A673 (cell line): ENCODE measurements at regions not wholly inside any gene's neighbourhood (a gene's known extent, or its start where the extent isn't known, plus 50 kb on each side); places are given as distances from the start of the nearest gene placed in this dataset.
"Not testable (repeated sequence)": the region's sequence is repeated elsewhere in the genome, so short reads cannot be mapped to it uniquely, and the experiment has no call there.

Source experiments
- BruUV-seq: library from RNA; stranded (reverse); fragments of 400-500 nt; replicated peaks from 2 replicates; lab custom pipeline; 2021; lab: Mats Ljungman, UMichigan
- CTCF ChIA-PET: fragments of 300-600 bp; sonication (Branson Sonifier 250); formaldehyde crosslinking; loops from one replicate; lab custom pipeline; 2022; ENCODE audit warnings: antibody characterized with exemption; lab: Charles Lee
- POLR2A ChIA-PET: fragments of 300-600 bp; sonication (Branson Sonifier 250); formaldehyde crosslinking; loops from one replicate; lab custom pipeline; 2022; ENCODE audit warnings: antibody characterized with exemption; ENCODE audit not compliant: low non-redundant PET; lab: Charles Lee
- DNase-seq: peaks from one replicate; pipeline ENCODE4 v3.0.0-alpha.2; 2015; ENCODE audit warnings: low spot score
- H3K27ac ChIP-seq: fragments of 200-600 bp; sonication (generic); 2 replicates; pipeline ENCODE4 v1.5.1; 2016; ENCODE audit warnings: mixed run types, low read depth, mild to moderate bottlenecking, mixed read lengths, antibody characterized with exemption, low read length; ENCODE audit not compliant: poor library complexity, severe bottlenecking
- H3K27me3 ChIP-seq: fragments of 200-600 bp; sonication (generic); replicated peaks from 2 replicates; pipeline ENCODE4 v1.6.1; 2017; ENCODE audit warnings: mixed run types, low read depth, mild to moderate bottlenecking, mixed read lengths, antibody characterized with exemption, low read length; ENCODE audit not compliant: insufficient read depth, poor library complexity
- H3K36me3 ChIP-seq: fragments of 200-600 bp; sonication (generic); 2 replicates; pipeline ENCODE4 v1.6.1; 2016; ENCODE audit warnings: mixed run types, mild to moderate bottlenecking, mixed read lengths, antibody characterized with exemption, low read length; ENCODE audit not compliant: insufficient read depth, poor library complexity, severe bottlenecking
- H3K4me1 ChIP-seq: fragments of 200-600 bp; sonication (generic); 2 replicates; pipeline ENCODE4 v1.6.1; 2017; ENCODE audit warnings: mixed run types, mild to moderate bottlenecking, mixed read lengths, antibody characterized with exemption, low read length; ENCODE audit not compliant: insufficient read depth, poor library complexity, severe bottlenecking
- H3K4me3 ChIP-seq: fragments of 200-600 bp; sonication (generic); 2 replicates; pipeline ENCODE4 v1.5.1; 2016; ENCODE audit warnings: low read depth, mixed run types, mild to moderate bottlenecking, mixed read lengths, low read length; ENCODE audit not compliant: poor library complexity, severe bottlenecking
- H3K9me3 ChIP-seq: fragments of 200-600 bp; sonication (generic); 2 replicates; pipeline ENCODE4 v1.6.1; 2016; ENCODE audit warnings: mixed run types, low read depth, mild to moderate bottlenecking, mixed read lengths, antibody characterized with exemption, low read length; ENCODE audit not compliant: poor library complexity, severe bottlenecking
- CTCF ChIP-seq: fragments of 300-800, 200-600 bp; sonication (generic); conservative IDR thresholded peaks from 2 replicates; pipeline ENCODE4 v1.5.1; 2017; ENCODE audit warnings: low read depth, mild to moderate bottlenecking, antibody characterized with exemption, low read length, moderate library complexity, mixed read lengths
- EZH2 ChIP-seq: fragments of 200-600 bp; sonication (generic); IDR thresholded peaks from 2 replicates; pipeline ENCODE4 v1.6.1; 2017; ENCODE audit warnings: borderline replicate concordance, low read depth, mild to moderate bottlenecking, mixed read lengths, antibody characterized with exemption, low read length; ENCODE audit not compliant: poor library complexity, severe bottlenecking
- intact Hi-C: fragments of 100-400 bp; cut with micrococcal nuclease; formaldehyde crosslinking; loops from one replicate; pipeline ENCODE4 v1.10.0; 2022; ENCODE audit not compliant: unreplicated experiment

GRCh38 chr5:44108232-44108631 lies 281.0 kb downstream of the FGF10 start:
- POLR2A ChIA-PET = not testable (repeated sequence)

GRCh38 chr5:44099643-44100042 lies 289.6 kb downstream of the FGF10 start:
- Histone ChIP-seq H3K27me3 (no peaks in the 10 kb centered on the region), H3K4me1 (no peaks in the 10 kb centered on the region), H3K36me3 (no peaks in the 10 kb centered on the region), H3K27ac (no peak overlapping the region), H3K9me3 (no peaks in the 10 kb centered on the region), H3K4me3 (no peak overlapping the region)
- CTCF ChIA-PET = no interaction called here
- POLR2A ChIA-PET = no interaction called here
- no peak for TF ChIP-seq CTCF
- TF ChIP-seq EZH2 = no peak
- no TSS peak for BruUV-seq
- intact Hi-C loops = no loop called here
- no peak for DNase-seq

More at GRCh38 chr5:44108232-44108631, 281.0 kb downstream of the FGF10 start:
- H3K4me1 ChIP-seq, CTCF ChIA-PET, intact Hi-C loops, BruUV-seq, DNase-seq, H3K4me3 ChIP-seq, H3K27ac ChIP-seq, H3K36me3 ChIP-seq, H3K27me3 ChIP-seq, H3K9me3 ChIP-seq: not testable (repeated sequence)

- intact Hi-C loops = no loop called here
- POLR2A ChIA-PET = no interaction called here
- Histone ChIP-seq H3K9me3 (no peaks in the 10 kb centered on the region), H3K4me3 (no peak overlapping the region), H3K27ac (no peak overlapping the region), H3K27me3 (no peaks in the 10 kb centered on the region), H3K36me3 (no peaks in the 10 kb centered on the region), H3K4me1 (no peaks in the 10 kb centered on the region)
- TF ChIP-seq EZH2 = no peak
- no peak for DNase-seq
- no TSS peak for BruUV-seq
- CTCF ChIA-PET = interaction anchor here (0.5 kb wide), 1 partner anchor 534 kb away, joined by 4 read pairs; no protein-coding TSS in a partner anchor
Measured at GRCh38 chr5:44089424-44090144, 299.6 kb downstream of the FGF10 start.

GRCh38 chr5:44085083-44085482 lies 304.1 kb downstream of the FGF10 start:
- Histone ChIP-seq H3K4me3 (no peak overlapping the region), H3K27me3 (no peaks in the 10 kb centered on the region), H3K36me3 (no peaks in the 10 kb centered on the region), H3K4me1 (no peaks in the 10 kb centered on the region), H3K9me3 (no peaks in the 10 kb centered on the region), H3K27ac (no peak overlapping the region)
- CTCF ChIA-PET = no interaction called here
- intact Hi-C loops = no loop called here
- no TSS peak for BruUV-seq
- POLR2A ChIA-PET = interaction anchor here (0.7 kb wide), 1 partner anchor 246 kb away, joined by 5 read pairs; no protein-coding TSS in a partner anchor
- no peak for DNase-seq
- TF ChIP-seq EZH2 = no peak
- TF ChIP-seq CTCF = no peak

- H3K36me3 ChIP-seq, CTCF ChIA-PET, H3K4me1 ChIP-seq, H3K9me3 ChIP-seq, H3K27ac ChIP-seq, POLR2A ChIA-PET, BruUV-seq, H3K4me3 ChIP-seq, H3K27me3 ChIP-seq, intact Hi-C loops, DNase-seq: not testable (repeated sequence)
Measured at GRCh38 chr5:44074547-44074946, 314.7 kb downstream of the FGF10 start.
